ENCODE measurements at regions not wholly inside any gene's neighbourhood (a gene's known extent, or its start where the extent isn't known, plus 50 kb on each side); places are given as distances from the start of the nearest gene placed in this dataset.

GRCh38 chr15:58271410-58271809 lies 133.2 kb downstream of the AQP9 start:
- DNase-seq (ENCODE audit: low read depth) = no peak

- no peak for DNase-seq (ENCODE audit: low read depth)
Measured at GRCh38 chr15:58273104-58273503, 134.9 kb downstream of the AQP9 start.

- DNase-seq (ENCODE audit: low read depth) = no peak
Measured at GRCh38 chr15:58274885-58275284, 136.7 kb downstream of the AQP9 start.

- DNase-seq (ENCODE audit: low read depth) = no peak
Measured at GRCh38 chr15:58275785-58276184, 137.6 kb downstream of the AQP9 start.

- no peak for DNase-seq (ENCODE audit: low read depth)
Measured at GRCh38 chr15:58276924-58277323, 138.7 kb downstream of the AQP9 start.

GRCh38 chr15:58277333-58277732 lies 139.2 kb downstream of the AQP9 start:
- no peak for DNase-seq (ENCODE audit: low read depth)

GRCh38 chr15:58279106-58279505 lies 140.9 kb downstream of the AQP9 start:
- DNase-seq (ENCODE audit: low read depth) = no peak

- no peak for DNase-seq (ENCODE audit: low read depth)
Measured at GRCh38 chr15:58279654-58280053, 141.5 kb downstream of the AQP9 start.

- no peak for DNase-seq (ENCODE audit: low read depth)
Measured at GRCh38 chr15:58282060-58282708, 144.0 kb downstream of the AQP9 start.

GRCh38 chr15:58283302-58283701 lies 145.1 kb downstream of the AQP9 start:
- DNase-seq (ENCODE audit: low read depth) = no peak

GRCh38 chr15:58284293-58284692 lies 146.1 kb downstream of the AQP9 start:
- no peak for DNase-seq (ENCODE audit: low read depth)

GRCh38 chr15:58285212-58285920 lies 146.4 kb upstream of the LIPC start:
- no peak for DNase-seq (ENCODE audit: low read depth)

GRCh38 chr15:58285921-58286278 lies 145.9 kb upstream of the LIPC start:
- DNase-seq (ENCODE audit: low read depth) = no peak

- no peak for DNase-seq (ENCODE audit: low read depth)
Measured at GRCh38 chr15:58286523-58286922, 145.3 kb upstream of the LIPC start.

- DNase-seq (ENCODE audit: low read depth) = no peak
Measured at GRCh38 chr15:58287891-58288290, 143.9 kb upstream of the LIPC start.

GRCh38 chr15:58288592-58288991 lies 143.2 kb upstream of the LIPC start:
- no peak for DNase-seq (ENCODE audit: low read depth)

GRCh38 chr15:58291848-58292247 lies 139.9 kb upstream of the LIPC start:
- no peak for DNase-seq (ENCODE audit: low read depth)

GRCh38 chr15:58292751-58293175 lies 139.0 kb upstream of the LIPC start:
- no peak for DNase-seq (ENCODE audit: low read depth)

GRCh38 chr15:58293622-58294550 lies 137.9 kb upstream of the LIPC start:
- no peak for DNase-seq (ENCODE audit: low read depth)

GRCh38 chr15:58294681-58295254 lies 137.0 kb upstream of the LIPC start:
- no peak for DNase-seq (ENCODE audit: low read depth)

- DNase-seq (ENCODE audit: low read depth) = no peak
Measured at GRCh38 chr15:58295637-58296215, 136.1 kb upstream of the LIPC start.

GRCh38 chr15:58296276-58296675 lies 135.5 kb upstream of the LIPC start:
- DNase-seq (ENCODE audit: low read depth) = no peak

Measured in activated T-helper 9 cell treated with anti-CD3 and anti-CD28 coated beads, Interleukin-2, amount 50 U/mL, for 16 hours (primary cell).